OCI-LY1 (cell line): ENCODE measurements at regions not wholly inside any gene's neighbourhood (a gene's known extent, or its start where the extent isn't known, plus 50 kb on each side); places are given as distances from the start of the nearest gene placed in this dataset.

Experiments
- EZH2 ChIP-seq: fragments of 200-600 bp; sonication (generic), shearing (Covaris generic); IDR thresholded peaks from 2 replicates; pipeline ENCODE4 v1.8.0; 2017; ENCODE audit warnings: borderline replicate concordance, mixed run types, mild to moderate bottlenecking, antibody characterized with exemption, low read length, moderate library complexity, mixed read lengths
- TF ChIP-seq, protein P1 (sequence below): fragments of 200-600 bp; sonication (generic), shearing (Covaris generic); IDR thresholded peaks from 2 replicates; pipeline ENCODE4 v1.5.1; 2017; ENCODE audit warnings: mild to moderate bottlenecking, antibody characterized with exemption, low read length, moderate library complexity, mixed read lengths

DNA sequence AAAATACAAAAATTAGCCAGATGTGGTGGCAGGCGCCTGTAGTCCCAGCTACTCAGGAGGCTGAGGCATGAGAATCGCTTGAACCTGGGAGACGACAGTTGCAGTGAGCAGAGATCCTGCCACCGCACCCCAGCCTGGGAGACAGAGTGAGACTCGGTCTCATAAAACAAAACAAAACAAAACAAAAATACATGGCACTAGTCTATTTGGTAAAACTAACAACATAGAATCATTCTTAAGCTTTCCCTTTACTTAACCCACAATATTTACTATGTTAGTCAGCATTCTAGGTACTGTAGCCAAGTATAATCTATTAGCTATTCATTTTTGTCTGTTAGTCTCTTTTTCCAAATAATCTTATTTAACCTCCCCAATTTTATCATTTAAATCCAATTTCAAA lies 1482.8 kb downstream of the SLITRK5 start:
- TF ChIP-seq, protein P1, sequence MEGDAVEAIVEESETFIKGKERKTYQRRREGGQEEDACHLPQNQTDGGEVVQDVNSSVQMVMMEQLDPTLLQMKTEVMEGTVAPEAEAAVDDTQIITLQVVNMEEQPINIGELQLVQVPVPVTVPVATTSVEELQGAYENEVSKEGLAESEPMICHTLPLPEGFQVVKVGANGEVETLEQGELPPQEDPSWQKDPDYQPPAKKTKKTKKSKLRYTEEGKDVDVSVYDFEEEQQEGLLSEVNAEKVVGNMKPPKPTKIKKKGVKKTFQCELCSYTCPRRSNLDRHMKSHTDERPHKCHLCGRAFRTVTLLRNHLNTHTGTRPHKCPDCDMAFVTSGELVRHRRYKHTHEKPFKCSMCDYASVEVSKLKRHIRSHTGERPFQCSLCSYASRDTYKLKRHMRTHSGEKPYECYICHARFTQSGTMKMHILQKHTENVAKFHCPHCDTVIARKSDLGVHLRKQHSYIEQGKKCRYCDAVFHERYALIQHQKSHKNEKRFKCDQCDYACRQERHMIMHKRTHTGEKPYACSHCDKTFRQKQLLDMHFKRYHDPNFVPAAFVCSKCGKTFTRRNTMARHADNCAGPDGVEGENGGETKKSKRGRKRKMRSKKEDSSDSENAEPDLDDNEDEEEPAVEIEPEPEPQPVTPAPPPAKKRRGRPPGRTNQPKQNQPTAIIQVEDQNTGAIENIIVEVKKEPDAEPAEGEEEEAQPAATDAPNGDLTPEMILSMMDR, result no peak
- TF ChIP-seq EZH2, result no peak
